ENCODE measurements at regions not wholly inside any gene's neighbourhood (a gene's known extent, or its start where the extent isn't known, plus 50 kb on each side); places are given as distances from the start of the nearest gene placed in this dataset.

GRCh38 chr3:176969066-176969465, 228.2 kb downstream of the TBL1XR1 start:
- in situ Hi-C loops (cut with MboI; ENCODE audit: low sequenced_read_pairs, unreplicated experiment): no loop called here

GRCh38 chr3:176968631-176969030, 228.7 kb downstream of the TBL1XR1 start:
- no peak for DNase-seq (ENCODE audit: low spot score)
- in situ Hi-C loops (cut with MboI; ENCODE audit: low sequenced_read_pairs, unreplicated experiment): no loop called here
- no peak for TF ChIP-seq CTCF (IDR thresholded peaks at IDR 0.05; ENCODE audit: borderline replicate concordance, control extremely low read depth, extremely low read depth, insufficient read depth, missing control alignments)

More at GRCh38 chr3:176969066-176969465, 228.2 kb downstream of the TBL1XR1 start:
- no peak for DNase-seq (ENCODE audit: low spot score)
- TF ChIP-seq CTCF (IDR thresholded peaks at IDR 0.05; ENCODE audit: borderline replicate concordance, control extremely low read depth, extremely low read depth, insufficient read depth, missing control alignments): no peak

- TF ChIP-seq CTCF (IDR thresholded peaks at IDR 0.05; ENCODE audit: borderline replicate concordance, control extremely low read depth, extremely low read depth, insufficient read depth, missing control alignments): no peak
- DNase-seq (ENCODE audit: low spot score): no peak
- in situ Hi-C loops (cut with MboI; ENCODE audit: low sequenced_read_pairs, unreplicated experiment): no loop called here
Observed at GRCh38 chr3:176967522-176967921, 229.8 kb downstream of the TBL1XR1 start.

- no peak for DNase-seq (ENCODE audit: low spot score)
- in situ Hi-C loops (cut with MboI; ENCODE audit: low sequenced_read_pairs, unreplicated experiment): no loop called here
- TF ChIP-seq CTCF (IDR thresholded peaks at IDR 0.05; ENCODE audit: borderline replicate concordance, control extremely low read depth, extremely low read depth, insufficient read depth, missing control alignments): no peak
Observed at GRCh38 chr3:176964661-176965060, 232.6 kb downstream of the TBL1XR1 start.

- no peak for DNase-seq (ENCODE audit: low spot score)
- no peak for TF ChIP-seq CTCF (IDR thresholded peaks at IDR 0.05; ENCODE audit: borderline replicate concordance, control extremely low read depth, extremely low read depth, insufficient read depth, missing control alignments)
- in situ Hi-C loops (cut with MboI; ENCODE audit: low sequenced_read_pairs, unreplicated experiment): no loop called here
Observed at GRCh38 chr3:176961916-176962315, 235.4 kb downstream of the TBL1XR1 start.

GRCh38 chr3:176959867-176960266, 237.4 kb downstream of the TBL1XR1 start:
- in situ Hi-C loops (cut with MboI; ENCODE audit: low sequenced_read_pairs, unreplicated experiment): no loop called here
- no peak for TF ChIP-seq CTCF (IDR thresholded peaks at IDR 0.05; ENCODE audit: borderline replicate concordance, control extremely low read depth, extremely low read depth, insufficient read depth, missing control alignments)
- DNase-seq (ENCODE audit: low spot score): no peak

- in situ Hi-C loops (cut with MboI; ENCODE audit: low sequenced_read_pairs, unreplicated experiment): no loop called here
- TF ChIP-seq CTCF (IDR thresholded peaks at IDR 0.05; ENCODE audit: borderline replicate concordance, control extremely low read depth, extremely low read depth, insufficient read depth, missing control alignments): no peak
Observed at GRCh38 chr3:176958560-176958959, 238.7 kb downstream of the TBL1XR1 start.

More at GRCh38 chr3:176958560-176958959, 238.7 kb downstream of the TBL1XR1 start:
- DNase-seq (ENCODE audit: low spot score): no peak

Data from GM13976 (cell line).